Breast epithelium (tissue), 3 donors: ENCODE measurements at regions not wholly inside any gene's neighbourhood (a gene's known extent, or its start where the extent isn't known, plus 50 kb on each side); places are given as distances from the start of the nearest gene placed in this dataset.

Source experiments
- POLR2AphosphoS5 ChIP-seq, 3 donors: sonication (generic); formaldehyde crosslinking; IDR thresholded peaks; one replicate each; pipeline ENCODE4 v1.6.1; 2017; ENCODE audit warnings: antibody characterized with exemption in 3 of 3
- TF ChIP-seq, protein P1 (sequence below), 3 donors: fragments of 450-650 bp; IDR thresholded peaks; one replicate each; pipeline ENCODE4 v1.5.1; 2016 to 2017; ENCODE audit warnings: antibody characterized with exemption in 3 of 3, mild to moderate bottlenecking in 3 of 3, moderate library complexity in 3 of 3

DNA sequence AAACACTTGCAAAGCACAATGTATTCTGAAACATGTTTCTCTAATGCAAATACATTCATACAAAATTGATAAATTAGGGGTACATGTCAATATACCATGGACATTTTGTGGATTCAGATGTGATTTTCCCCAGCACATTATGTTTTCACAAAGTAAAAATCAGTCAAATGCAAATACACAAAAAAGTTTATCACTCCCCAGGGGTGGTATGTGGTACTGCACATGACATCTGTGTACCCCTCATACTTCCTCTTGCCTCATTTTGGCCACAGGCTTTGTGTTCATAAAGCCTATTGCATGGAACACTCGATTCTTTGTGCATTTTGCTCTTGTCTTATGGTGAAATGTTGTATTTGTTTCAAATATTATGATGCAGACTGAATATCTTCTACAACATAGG lies 116.8 kb upstream of the PDE4D start:
- TF ChIP-seq, protein P1, sequence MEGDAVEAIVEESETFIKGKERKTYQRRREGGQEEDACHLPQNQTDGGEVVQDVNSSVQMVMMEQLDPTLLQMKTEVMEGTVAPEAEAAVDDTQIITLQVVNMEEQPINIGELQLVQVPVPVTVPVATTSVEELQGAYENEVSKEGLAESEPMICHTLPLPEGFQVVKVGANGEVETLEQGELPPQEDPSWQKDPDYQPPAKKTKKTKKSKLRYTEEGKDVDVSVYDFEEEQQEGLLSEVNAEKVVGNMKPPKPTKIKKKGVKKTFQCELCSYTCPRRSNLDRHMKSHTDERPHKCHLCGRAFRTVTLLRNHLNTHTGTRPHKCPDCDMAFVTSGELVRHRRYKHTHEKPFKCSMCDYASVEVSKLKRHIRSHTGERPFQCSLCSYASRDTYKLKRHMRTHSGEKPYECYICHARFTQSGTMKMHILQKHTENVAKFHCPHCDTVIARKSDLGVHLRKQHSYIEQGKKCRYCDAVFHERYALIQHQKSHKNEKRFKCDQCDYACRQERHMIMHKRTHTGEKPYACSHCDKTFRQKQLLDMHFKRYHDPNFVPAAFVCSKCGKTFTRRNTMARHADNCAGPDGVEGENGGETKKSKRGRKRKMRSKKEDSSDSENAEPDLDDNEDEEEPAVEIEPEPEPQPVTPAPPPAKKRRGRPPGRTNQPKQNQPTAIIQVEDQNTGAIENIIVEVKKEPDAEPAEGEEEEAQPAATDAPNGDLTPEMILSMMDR (IDR thresholded peaks at IDR 0.05): no peak
- TF ChIP-seq POLR2AphosphoS5 (IDR thresholded peaks at IDR 0.05): no peak
